Inferior parietal cortex (tissue), 1 donor: ENCODE measurements at regions not wholly inside any gene's neighbourhood (a gene's known extent, or its start where the extent isn't known, plus 50 kb on each side); places are given as distances from the start of the nearest gene placed in this dataset.

ENCODE experiments used
- DNase-seq: peaks from one replicate; pipeline ENCODE4 v3.0.0-alpha.2; 2016; ENCODE audit errors: extremely low spot score

GRCh38 chr1:94644352-94644751, 102.8 kb upstream of the F3 start:
- no peak for DNase-seq

- DNase-seq, result no peak
Measured at GRCh38 chr1:94643819-94644218, 102.3 kb upstream of the F3 start.

GRCh38 chr1:94642617-94643321, 101.2 kb upstream of the F3 start:
- no peak for DNase-seq

- no peak for DNase-seq
Measured at GRCh38 chr1:94641990-94642389, 100.4 kb upstream of the F3 start.

GRCh38 chr1:94640125-94640524, 98.6 kb upstream of the F3 start:
- DNase-seq, result no peak

GRCh38 chr1:94637121-94637520, 95.6 kb upstream of the F3 start:
- DNase-seq, result no peak

- DNase-seq, result no peak
Measured at GRCh38 chr1:94636624-94637023, 95.1 kb upstream of the F3 start.

GRCh38 chr1:94636100-94636499, 94.5 kb upstream of the F3 start:
- no peak for DNase-seq

- DNase-seq, result no peak
Measured at GRCh38 chr1:94634977-94635416, 93.4 kb upstream of the F3 start.

- no peak for DNase-seq
Measured at GRCh38 chr1:94633051-94633450, 91.5 kb upstream of the F3 start.

- no peak for DNase-seq
Measured at GRCh38 chr1:94629259-94630181, 88.0 kb upstream of the F3 start.

- DNase-seq, result no peak
Measured at GRCh38 chr1:94628499-94628843, 86.9 kb upstream of the F3 start.

- no peak for DNase-seq
Measured at GRCh38 chr1:94627771-94628498, 86.4 kb upstream of the F3 start.

- no peak for DNase-seq
Measured at GRCh38 chr1:94624203-94624602, 82.6 kb upstream of the F3 start.

- no peak for DNase-seq
Measured at GRCh38 chr1:94623560-94624148, 82.1 kb upstream of the F3 start.

GRCh38 chr1:94622757-94623156, 81.2 kb upstream of the F3 start:
- no peak for DNase-seq

GRCh38 chr1:94621802-94622201, 80.2 kb upstream of the F3 start:
- no peak for DNase-seq

GRCh38 chr1:94621395-94621794, 79.8 kb upstream of the F3 start:
- DNase-seq, result no peak

GRCh38 chr1:94620345-94621031, 78.9 kb upstream of the F3 start:
- DNase-seq, result no peak

- no peak for DNase-seq
Measured at GRCh38 chr1:94619731-94620130, 78.2 kb upstream of the F3 start.

- DNase-seq, result no peak
Measured at GRCh38 chr1:94617957-94618739, 76.6 kb upstream of the F3 start.
